ENCODE measurements at regions not wholly inside any gene's neighbourhood (a gene's known extent, or its start where the extent isn't known, plus 50 kb on each side); places are given as distances from the start of the nearest gene placed in this dataset.

GRCh38 chr3:18779704-18780103 lies 354.6 kb upstream of the SATB1 start:
- TF ChIP-seq EP300 (IDR thresholded peaks at IDR 0.05) = no peak
- no peak for TF ChIP-seq CTCF (IDR thresholded peaks at IDR 0.05)
- no peak for TF ChIP-seq POLR2AphosphoS5 (IDR thresholded peaks at IDR 0.05)
- no peak for TF ChIP-seq POLR2A (IDR thresholded peaks at IDR 0.05)

Measured in suprapubic skin (tissue), 4 donors.